H1 (cell line): ENCODE measurements at regions not wholly inside any gene's neighbourhood (a gene's known extent, or its start where the extent isn't known, plus 50 kb on each side); places are given as distances from the start of the nearest gene placed in this dataset.
"Not testable (repeated sequence)": the region's sequence is repeated elsewhere in the genome, so short reads cannot be mapped to it uniquely, and the experiment has no call there.

Experiments used
- CTCF ChIA-PET: fragments of 300-600 bp; sonication (Branson Sonifier 250); formaldehyde crosslinking; loops from one replicate; lab custom pipeline; 2021; ENCODE audit not compliant: partially characterized antibody; lab: Charles Lee
- POLR2A ChIA-PET: fragments of 300-600 bp; sonication (Branson Sonifier 250); formaldehyde crosslinking; loops from one replicate; lab custom pipeline; 2021; ENCODE audit warnings: inconsistent platforms; ENCODE audit not compliant: partially characterized antibody; lab: Charles Lee
- DNase-seq, 2 experiments: peaks; one replicate each; pipeline versions ENCODE4 v3.0.0 to v3.0.0-alpha.2; 2010 to 2022; ENCODE audit warnings: low spot score in 2 of 2, low read depth in 1 of 2, mixed read lengths in 1 of 2
- FAIRE-seq: peaks from 2 replicates; lab custom pipeline; 2011; peaks lifted over from hg19 to GRCh38; lab: Jason Lieb, UNC
- H2AFZ ChIP-seq: 2 replicates; pipeline ENCODE4 v1.8.1; 2012; ENCODE audit warnings: low read length, inconsistent platforms
- H2AK5ac ChIP-seq: 2 replicates; pipeline ENCODE4 v1.6.1; 2013; ENCODE audit warnings: low read depth, low read length
- H2BK120ac ChIP-seq: replicated peaks from 2 replicates; pipeline ENCODE3; 2013; ENCODE audit warnings: low read depth, low read length, inconsistent platforms
- H2BK12ac ChIP-seq: 2 replicates; pipeline ENCODE4 v1.6.1; 2013; ENCODE audit warnings: low read depth, low read length
- H2BK15ac ChIP-seq: 2 replicates; pipeline ENCODE4 v1.6.1; 2013; ENCODE audit warnings: low read length
- H2BK20ac ChIP-seq: 2 replicates; pipeline ENCODE4 v1.6.1; 2013; ENCODE audit warnings: low read length
- H2BK5ac ChIP-seq: 2 replicates; pipeline ENCODE4 v1.6.1; 2013; ENCODE audit warnings: low read depth, low read length
- H3K14ac ChIP-seq: 2 replicates; pipeline ENCODE4 v1.6.1; 2013; ENCODE audit warnings: inconsistent platforms; ENCODE audit not compliant: insufficient read length
- H3K18ac ChIP-seq: 2 replicates; pipeline ENCODE4 v1.6.1; 2013; ENCODE audit warnings: low read length; ENCODE audit errors: extremely low read depth
- H3K23ac ChIP-seq: 2 replicates; pipeline ENCODE4 v1.6.1; 2013; ENCODE audit warnings: inconsistent platforms; ENCODE audit not compliant: insufficient read length
- H3K23me2 ChIP-seq: 2 replicates; pipeline ENCODE4 v1.6.1; 2013; ENCODE audit warnings: low read depth, low read length
- H3K27ac ChIP-seq: 2 replicates; pipeline ENCODE4 v1.6.1; 2011; ENCODE audit warnings: low read depth, low read length, inconsistent platforms
- H3K27me3 ChIP-seq, 4 experiments: replicated peaks in 1 of 4; 1 replicate in 1 of 4; 2 replicates in 3 of 4; pipeline versions ENCODE4 v1.6.1 to v1.8.1; 2011 to 2013; ENCODE audit warnings: low read length in 3 of 4, mild to moderate bottlenecking in 3 of 4, inconsistent platforms in 2 of 4, mixed read lengths in 2 of 4, moderate library complexity in 1 of 4; ENCODE audit not compliant: control insufficient read depth in 3 of 4, insufficient read depth in 3 of 4; ENCODE audit errors: extremely low read depth in 1 of 4
- H3K36me3 ChIP-seq, 4 experiments: 2 replicates each; pipeline versions ENCODE4 v1.6.1 to v1.8.1; 2011 to 2013; ENCODE audit warnings: mild to moderate bottlenecking in 4 of 4, low read length in 3 of 4, moderate library complexity in 2 of 4, control low read depth in 1 of 4, inconsistent platforms in 1 of 4; ENCODE audit not compliant: insufficient read depth in 4 of 4, control insufficient read depth in 2 of 4
- H3K4ac ChIP-seq: replicated peaks from 2 replicates; pipeline ENCODE3; 2013; ENCODE audit warnings: low read length, low read depth, mixed read lengths, inconsistent platforms; ENCODE audit not compliant: insufficient read length
- H3K4me1 ChIP-seq, 4 experiments: replicated peaks in 1 of 4; 1 replicate in 1 of 4; 2 replicates in 3 of 4; pipeline versions ENCODE4 v1.6.1 to v1.8.1; 2011 to 2013; ENCODE audit warnings: low read length in 3 of 4, inconsistent platforms in 2 of 4, mixed read lengths in 1 of 4; ENCODE audit not compliant: insufficient read depth in 4 of 4, control insufficient read depth in 3 of 4
- H3K4me2 ChIP-seq, 2 experiments: 2 replicates each; pipeline versions ENCODE4 v1.6.1 to v1.8.1; 2011 to 2013; ENCODE audit warnings: low read depth in 2 of 2, low read length in 2 of 2, control low read depth in 1 of 2, inconsistent platforms in 1 of 2, mild to moderate bottlenecking in 1 of 2; ENCODE audit not compliant: insufficient read depth in 1 of 2
- H3K4me3 ChIP-seq, 4 experiments: fragments of 200-600, 300-600 bp in 1 of 4; sonication (generic), shearing (Covaris generic), sonication (Bioruptor Twin) in 1 of 4; 2 replicates each; pipeline versions ENCODE4 v1.5.1 to v1.8.1; 2011 to 2016; ENCODE audit warnings: low read length in 4 of 4, low read depth in 3 of 4, control low read depth in 2 of 4, inconsistent platforms in 2 of 4, mild to moderate bottlenecking in 2 of 4, mixed read lengths in 1 of 4, moderate library complexity in 1 of 4; ENCODE audit not compliant: insufficient read depth in 2 of 4; ENCODE audit errors: extremely low read depth in 1 of 4
- H3K56ac ChIP-seq: replicated peaks from 2 replicates; pipeline ENCODE3; 2013; ENCODE audit warnings: low read depth, mild to moderate bottlenecking, mixed read lengths, low read length, inconsistent platforms; ENCODE audit not compliant: insufficient read length
- H3K79me1 ChIP-seq: 2 replicates; pipeline ENCODE4 v1.6.1; 2013; ENCODE audit warnings: low read depth, low read length, control low read depth
- H3K79me2 ChIP-seq, 2 experiments: 2 replicates each; pipeline versions ENCODE4 v1.6.1 to v1.8.1; 2012 to 2013; ENCODE audit warnings: low read length in 2 of 2, mild to moderate bottlenecking in 2 of 2, inconsistent platforms in 1 of 2; ENCODE audit not compliant: insufficient read depth in 2 of 2, control insufficient read depth in 1 of 2
- H3K9ac ChIP-seq, 4 experiments: replicated peaks in 1 of 4; 1 replicate in 1 of 4; 2 replicates in 3 of 4; pipeline versions ENCODE4 v1.6.1 to v1.8.1; 2011 to 2013; ENCODE audit warnings: low read depth in 3 of 4, low read length in 3 of 4, control low read depth in 2 of 4, mild to moderate bottlenecking in 2 of 4, moderate library complexity in 2 of 4, inconsistent platforms in 1 of 4; ENCODE audit errors: extremely low read depth in 1 of 4
- H3K9me3 ChIP-seq, 2 experiments: 2 replicates each; pipeline versions ENCODE4 v1.6.1 to v1.8.1; 2012 to 2013; ENCODE audit warnings: mild to moderate bottlenecking in 2 of 2, moderate library complexity in 2 of 2, control low read depth in 1 of 2, inconsistent platforms in 1 of 2, low read depth in 1 of 2, low read length in 1 of 2, mixed read lengths in 1 of 2; ENCODE audit not compliant: insufficient read depth in 2 of 2
- H4K20me1 ChIP-seq, 2 experiments: replicated peaks in 1 of 2; 2 replicates each; pipeline versions ENCODE3 to v1.8.1; 2011 to 2013; ENCODE audit warnings: inconsistent platforms in 2 of 2, low read length in 2 of 2, mild to moderate bottlenecking in 1 of 2; ENCODE audit not compliant: insufficient read depth in 2 of 2, control insufficient read depth in 1 of 2
- H4K5ac ChIP-seq: 2 replicates; pipeline ENCODE4 v1.6.1; 2013; ENCODE audit warnings: low read length, low read depth, mixed read lengths, inconsistent platforms; ENCODE audit not compliant: insufficient read length
- H4K8ac ChIP-seq: 2 replicates; pipeline ENCODE4 v1.8.0; 2013; ENCODE audit warnings: mild to moderate bottlenecking, moderate library complexity, low read length, inconsistent platforms; ENCODE audit not compliant: insufficient read depth; ENCODE audit errors: extremely low read depth
- H4K91ac ChIP-seq: replicated peaks from 2 replicates; pipeline ENCODE3; 2013; ENCODE audit warnings: low read length, mixed read lengths, inconsistent platforms; ENCODE audit not compliant: insufficient read length
- CTCF ChIP-seq, 3 experiments: IDR thresholded peaks; 1 replicate in 2 of 3; 2 replicates in 1 of 3; pipeline versions ENCODE4 v1.5.1 to v1.6.1; 2011; ENCODE audit warnings: low read length in 3 of 3, mild to moderate bottlenecking in 3 of 3, inconsistent platforms in 2 of 3, low read depth in 1 of 3, moderate library complexity in 1 of 3; ENCODE audit not compliant: insufficient read depth in 1 of 3; ENCODE audit errors: control extremely low read depth in 1 of 3
- SIRT6 ChIP-seq: IDR thresholded peaks from one replicate; pipeline ENCODE4 v1.7.1; 2012; ENCODE audit warnings: low read length, inconsistent platforms
- SRF ChIP-seq: IDR thresholded peaks from 2 replicates; pipeline ENCODE4 v1.6.1; 2011; ENCODE audit warnings: mild to moderate bottlenecking, low read depth, low read length, moderate library complexity
- WGBS, 2 experiments: shearing (Covaris generic) in 1 of 2; methylation state at CpG; one replicate each; pipeline versions ENCODE4 v1.1.6 to v1.1.7; 2013 to 2015; ENCODE audit warnings: low lambda C conversion rate in 2 of 2, mixed read lengths in 2 of 2, inconsistent platforms in 1 of 2, low coverage in 1 of 2, missing lambda C conversion rate in 1 of 2; ENCODE audit not compliant: insufficient replicate concordance in 2 of 2, insufficient coverage in 1 of 2, insufficient read length in 1 of 2; ENCODE audit errors: extremely low coverage in 1 of 2, missing lambda C conversion rate in 1 of 2; 5-methylcytosine and 5-hydroxymethylcytosine counted together

GRCh38 chr14:101301011-101301410 lies 260.3 kb upstream of the DIO3 start (continued):
- TF ChIP-seq CTCF (IDR thresholded peaks at IDR 0.05; ENCODE audit: control extremely low read depth in 1 of 3, insufficient read depth in 1 of 3, low read depth in 1 of 3, low read length in 3 of 3) (no peak), SRF (no peak), SIRT6 (no peak)

- H2AK5ac ChIP-seq, H4K20me1 ChIP-seq, H3K18ac ChIP-seq, H3K4ac ChIP-seq, H2BK5ac ChIP-seq, H3K79me1 ChIP-seq, H3K56ac ChIP-seq, H3K14ac ChIP-seq, H3K36me3 ChIP-seq, H4K8ac ChIP-seq, H2BK12ac ChIP-seq, POLR2A ChIA-PET, H2AFZ ChIP-seq, FAIRE-seq, H3K4me1 ChIP-seq, H3K27me3 ChIP-seq, H4K5ac ChIP-seq, H3K23me2 ChIP-seq, H3K4me2 ChIP-seq, DNase-seq, H4K91ac ChIP-seq, H2BK120ac ChIP-seq, H3K27ac ChIP-seq, H3K4me3 ChIP-seq, H3K23ac ChIP-seq, H3K9me3 ChIP-seq, H2BK20ac ChIP-seq, H3K79me2 ChIP-seq, H2BK15ac ChIP-seq, H3K9ac ChIP-seq: not testable (repeated sequence)
- CTCF ChIA-PET, result interaction anchor here (1.6 kb wide), 1 partner anchor 13 kb away, joined by 5 read pairs; no protein-coding TSS in a partner anchor
- 93% methylated on average over 2 of the region's 2 CpGs; no CpG with 5 or more reads in 1 of the 2 experiments for WGBS, 2 experiments
Observed at GRCh38 chr14:101307162-101307561, 254.1 kb upstream of the DIO3 start.
